GM12891 (cell line): ENCODE measurements at regions not wholly inside any gene's neighbourhood (a gene's known extent, or its start where the extent isn't known, plus 50 kb on each side); places are given as distances from the start of the nearest gene placed in this dataset.

ENCODE experiments used
- POLR2A ChIP-seq: IDR thresholded peaks from 2 replicates; pipeline ENCODE4 v1.6.1; 2011; ENCODE audit warnings: low read depth, low read length, control low read depth
- POLR2AphosphoS5 ChIP-seq: IDR thresholded peaks from 2 replicates; pipeline ENCODE4 v1.6.1; 2011; ENCODE audit warnings: low read depth, low read length, control low read depth
- TAF1 ChIP-seq: IDR thresholded peaks from 2 replicates; pipeline ENCODE4 v1.6.1; 2011; ENCODE audit warnings: low read depth, low read length, control low read depth

- TF ChIP-seq POLR2A, result no peak
- no peak for TF ChIP-seq POLR2AphosphoS5
- no peak for TF ChIP-seq TAF1
Observed at GRCh38 chr7:136555933-136556332, 312.5 kb upstream of the CHRM2 start.
